ENCODE measurements at regions not wholly inside any gene's neighbourhood (a gene's known extent, or its start where the extent isn't known, plus 50 kb on each side); places are given as distances from the start of the nearest gene placed in this dataset.

DNA sequence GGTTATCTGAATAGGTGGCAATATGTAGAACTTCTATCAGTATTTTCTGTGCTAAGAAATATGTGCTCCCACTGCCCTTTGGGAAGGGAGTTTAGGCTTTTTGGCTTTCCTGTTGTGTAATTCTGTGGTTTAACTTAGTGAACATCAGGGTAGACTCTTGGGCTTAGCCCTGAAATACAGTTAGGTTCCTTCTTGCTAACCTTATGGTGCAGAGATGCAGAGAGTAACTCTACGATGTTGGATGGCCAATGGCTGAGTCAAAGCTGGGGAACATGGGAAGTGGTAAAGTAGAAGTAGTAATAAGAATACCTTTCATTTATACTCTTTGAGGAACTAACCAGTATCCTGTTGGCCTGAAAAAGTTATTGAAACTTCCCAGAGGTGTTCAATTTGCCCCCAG lies 80.8 kb upstream of the IL12A start:
- peaks cover 2% of the 10 kb centered on the region; the same call in 1 of the 2 replicates for H3K4me1 ChIP-seq (ENCODE audit: control insufficient read depth, low read length)
- H3K27me3 ChIP-seq (ENCODE audit: control insufficient read depth, low read length), result peaks cover 7% of the 10 kb centered on the region; the same call in 1 of the 2 replicates
- H3K27ac ChIP-seq (ENCODE audit: low read depth, low read length), result no peak overlapping the region
- no peaks in the 10 kb centered on the region for H3K9me2 ChIP-seq (replicated peaks; ENCODE audit: control insufficient read depth, low read length)
- no peak overlapping the region for H3K4me3 ChIP-seq (ENCODE audit: low read length)
- no peaks in the 10 kb centered on the region for H3K36me3 ChIP-seq (ENCODE audit: control insufficient read depth, low read length)
- TF ChIP-seq, protein P1, sequence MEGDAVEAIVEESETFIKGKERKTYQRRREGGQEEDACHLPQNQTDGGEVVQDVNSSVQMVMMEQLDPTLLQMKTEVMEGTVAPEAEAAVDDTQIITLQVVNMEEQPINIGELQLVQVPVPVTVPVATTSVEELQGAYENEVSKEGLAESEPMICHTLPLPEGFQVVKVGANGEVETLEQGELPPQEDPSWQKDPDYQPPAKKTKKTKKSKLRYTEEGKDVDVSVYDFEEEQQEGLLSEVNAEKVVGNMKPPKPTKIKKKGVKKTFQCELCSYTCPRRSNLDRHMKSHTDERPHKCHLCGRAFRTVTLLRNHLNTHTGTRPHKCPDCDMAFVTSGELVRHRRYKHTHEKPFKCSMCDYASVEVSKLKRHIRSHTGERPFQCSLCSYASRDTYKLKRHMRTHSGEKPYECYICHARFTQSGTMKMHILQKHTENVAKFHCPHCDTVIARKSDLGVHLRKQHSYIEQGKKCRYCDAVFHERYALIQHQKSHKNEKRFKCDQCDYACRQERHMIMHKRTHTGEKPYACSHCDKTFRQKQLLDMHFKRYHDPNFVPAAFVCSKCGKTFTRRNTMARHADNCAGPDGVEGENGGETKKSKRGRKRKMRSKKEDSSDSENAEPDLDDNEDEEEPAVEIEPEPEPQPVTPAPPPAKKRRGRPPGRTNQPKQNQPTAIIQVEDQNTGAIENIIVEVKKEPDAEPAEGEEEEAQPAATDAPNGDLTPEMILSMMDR (IDR thresholded peaks at IDR 0.05; ENCODE audit: low read depth, low read length, poor library complexity, severe bottlenecking), result no peak
- no peak for TF ChIP-seq EZH2phosphoT487 (IDR thresholded peaks at IDR 0.05; ENCODE audit: borderline replicate concordance, low read length)
- H3K4me2 ChIP-seq (ENCODE audit: low read length), result no peak overlapping the region
- no peaks in the 10 kb centered on the region for H4K20me1 ChIP-seq (ENCODE audit: control insufficient read depth, insufficient read depth, low read depth, low read length)
- no peaks in the 10 kb centered on the region for H3K9me3 ChIP-seq (ENCODE audit: control insufficient read depth, insufficient read depth, low read length)
- H3F3A ChIP-seq (ENCODE audit: control insufficient read depth, insufficient read depth), result no peaks in the 10 kb centered on the region
- no peaks in the 10 kb centered on the region for H3K79me2 ChIP-seq (ENCODE audit: control insufficient read depth, low read length)

DNA sequence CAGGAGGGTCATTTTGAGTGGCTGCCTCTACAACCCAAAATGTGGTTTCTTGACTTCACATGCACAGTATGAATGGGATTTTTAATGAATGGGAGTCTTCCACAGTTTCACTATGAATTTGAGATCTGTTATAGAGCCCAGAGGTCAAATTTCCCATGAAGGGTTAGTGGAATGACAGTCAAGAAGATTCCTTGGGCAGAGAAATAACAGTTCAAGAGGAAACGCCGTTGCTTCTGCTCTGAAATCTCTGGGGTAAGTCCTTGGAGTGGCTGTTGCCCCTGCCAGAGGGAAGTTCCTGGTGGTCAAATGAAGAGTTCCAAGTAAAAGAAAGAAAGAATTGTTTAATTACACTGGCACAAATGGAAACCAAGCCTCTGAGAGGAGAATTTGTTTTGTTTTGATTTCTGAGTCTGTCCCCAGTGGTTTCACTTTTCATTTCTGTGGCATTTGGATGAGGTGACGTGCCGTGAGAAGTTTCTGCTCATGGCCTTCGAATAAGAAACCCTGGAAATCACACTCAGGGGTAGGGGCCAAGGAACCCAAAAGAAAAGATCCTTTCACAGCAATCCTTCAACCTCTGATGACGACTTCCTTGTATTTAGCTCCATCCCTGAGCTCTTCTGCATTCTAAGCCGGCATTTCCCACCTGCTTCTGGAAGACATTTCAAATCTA lies 77.5 kb upstream of the IL12A start:
- no peaks in the 10 kb centered on the region for H3F3A ChIP-seq (ENCODE audit: control insufficient read depth, insufficient read depth)
- H3K4me3 ChIP-seq (ENCODE audit: low read length), result no peak overlapping the region
- TF ChIP-seq EZH2phosphoT487 (IDR thresholded peaks at IDR 0.05; ENCODE audit: borderline replicate concordance, low read length), result no peak
- TF ChIP-seq, protein P1 (IDR thresholded peaks at IDR 0.05; ENCODE audit: low read depth, low read length, poor library complexity, severe bottlenecking), result no peak
- no peaks in the 10 kb centered on the region for H3K4me1 ChIP-seq (ENCODE audit: control insufficient read depth, low read length)
- no peaks in the 10 kb centered on the region for H3K79me2 ChIP-seq (ENCODE audit: control insufficient read depth, low read length)
- H3K4me2 ChIP-seq (ENCODE audit: low read length), result no peak overlapping the region
- H3K9me3 ChIP-seq (ENCODE audit: control insufficient read depth, insufficient read depth, low read length), result no peaks in the 10 kb centered on the region
- H3K36me3 ChIP-seq (ENCODE audit: control insufficient read depth, low read length), result no peaks in the 10 kb centered on the region
- H3K27me3 ChIP-seq (ENCODE audit: control insufficient read depth, low read length), result peaks cover 4% of the 10 kb centered on the region; the same call in 1 of the 2 replicates
- no peaks in the 10 kb centered on the region for H4K20me1 ChIP-seq (ENCODE audit: control insufficient read depth, insufficient read depth, low read depth, low read length)
- no peak overlapping the region for H3K27ac ChIP-seq (ENCODE audit: low read depth, low read length)
- no peaks in the 10 kb centered on the region for H3K9me2 ChIP-seq (replicated peaks; ENCODE audit: control insufficient read depth, low read length)

DNA sequence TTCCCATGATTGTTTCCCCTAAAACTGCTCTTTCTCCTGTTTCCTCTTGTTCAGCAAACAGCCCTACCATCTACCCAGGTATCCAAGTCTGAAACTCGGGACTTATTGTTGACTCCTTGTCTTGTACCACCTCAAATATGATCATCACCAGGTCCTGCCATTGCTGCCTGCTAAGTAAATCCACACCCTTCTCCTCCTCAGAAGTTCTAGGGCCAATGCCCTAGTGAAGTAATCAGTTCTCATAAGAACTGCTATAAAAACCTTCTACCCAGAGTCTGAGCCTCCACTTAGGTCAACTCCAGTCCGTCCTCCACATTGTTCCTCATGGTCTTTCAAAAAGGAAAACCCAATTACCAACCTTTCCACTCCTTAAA lies 77.0 kb upstream of the IL12A start:
- Histone ChIP-seq H3K27ac (ENCODE audit: low read depth, low read length) (no peak overlapping the region), H3K79me2 (ENCODE audit: control insufficient read depth, low read length) (no peaks in the 10 kb centered on the region)

More for the DNA sequence above, 77.0 kb upstream of the IL12A start:
- Histone ChIP-seq H3F3A (ENCODE audit: control insufficient read depth, insufficient read depth) (no peaks in the 10 kb centered on the region), H3K9me2 (replicated peaks; ENCODE audit: control insufficient read depth, low read length) (no peaks in the 10 kb centered on the region), H3K9me3 (ENCODE audit: control insufficient read depth, insufficient read depth, low read length) (no peaks in the 10 kb centered on the region), H3K4me2 (ENCODE audit: low read length) (no peak overlapping the region), H3K36me3 (ENCODE audit: control insufficient read depth, low read length) (no peaks in the 10 kb centered on the region), H3K4me1 (ENCODE audit: control insufficient read depth, low read length) (no peaks in the 10 kb centered on the region), H3K4me3 (ENCODE audit: low read length) (no peak overlapping the region), H4K20me1 (ENCODE audit: control insufficient read depth, insufficient read depth, low read depth, low read length) (no peaks in the 10 kb centered on the region), H3K27me3 (ENCODE audit: control insufficient read depth, low read length) (peaks cover 4% of the 10 kb centered on the region; the same call in 1 of the 2 replicates)
- TF ChIP-seq EZH2phosphoT487 (IDR thresholded peaks at IDR 0.05; ENCODE audit: borderline replicate concordance, low read length), result no peak
- TF ChIP-seq, protein P1 (IDR thresholded peaks at IDR 0.05; ENCODE audit: low read depth, low read length, poor library complexity, severe bottlenecking), result no peak

All from DOHH2 (cell line).